GM13976 (cell line): ENCODE measurements at regions not wholly inside any gene's neighbourhood (a gene's known extent, or its start where the extent isn't known, plus 50 kb on each side); places are given as distances from the start of the nearest gene placed in this dataset.

ENCODE experiments used
- DNase-seq: peaks from one replicate; pipeline ENCODE4 v3.0.0; 2012; ENCODE audit warnings: low spot score
- in situ Hi-C: fragments of 300-500 bp; cut with MboI; formaldehyde crosslinking; loops from one replicate; pipeline ENCODE4 v1.12.0; 2022; ENCODE audit warnings: low sequenced_read_pairs, mixed read lengths, inconsistent platforms; ENCODE audit not compliant: unreplicated experiment
- TF ChIP-seq, protein P1 (sequence below): IDR thresholded peaks from 2 replicates; pipeline ENCODE4 v1.5.1; 2012; ENCODE audit warnings: borderline replicate concordance, mild to moderate bottlenecking; ENCODE audit not compliant: insufficient read depth; ENCODE audit errors: extremely low read depth, missing control alignments, control extremely low read depth

DNA sequence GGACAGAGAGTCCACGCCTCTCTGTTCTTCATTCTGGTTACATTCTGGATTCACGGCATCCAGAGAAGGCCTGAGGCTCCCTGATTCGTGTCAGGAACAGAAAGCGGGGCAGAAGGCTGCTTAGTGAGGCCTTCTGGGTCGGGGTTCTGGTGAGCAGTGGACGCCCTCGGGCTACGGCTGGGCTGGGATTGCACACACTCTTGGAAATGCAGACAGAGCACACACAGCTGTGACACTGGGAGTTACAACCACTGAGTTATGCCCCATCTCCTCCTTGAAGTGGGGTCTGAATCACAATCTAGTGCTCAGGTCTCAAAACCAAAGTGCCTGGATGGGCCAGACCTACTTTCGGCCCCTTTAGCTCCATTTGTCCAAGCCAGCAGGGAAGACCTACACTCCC is 156.9 kb upstream of the GDF10 start:
- DNase-seq, result no peak
- in situ Hi-C loops, result no loop called here
- TF ChIP-seq, protein P1, sequence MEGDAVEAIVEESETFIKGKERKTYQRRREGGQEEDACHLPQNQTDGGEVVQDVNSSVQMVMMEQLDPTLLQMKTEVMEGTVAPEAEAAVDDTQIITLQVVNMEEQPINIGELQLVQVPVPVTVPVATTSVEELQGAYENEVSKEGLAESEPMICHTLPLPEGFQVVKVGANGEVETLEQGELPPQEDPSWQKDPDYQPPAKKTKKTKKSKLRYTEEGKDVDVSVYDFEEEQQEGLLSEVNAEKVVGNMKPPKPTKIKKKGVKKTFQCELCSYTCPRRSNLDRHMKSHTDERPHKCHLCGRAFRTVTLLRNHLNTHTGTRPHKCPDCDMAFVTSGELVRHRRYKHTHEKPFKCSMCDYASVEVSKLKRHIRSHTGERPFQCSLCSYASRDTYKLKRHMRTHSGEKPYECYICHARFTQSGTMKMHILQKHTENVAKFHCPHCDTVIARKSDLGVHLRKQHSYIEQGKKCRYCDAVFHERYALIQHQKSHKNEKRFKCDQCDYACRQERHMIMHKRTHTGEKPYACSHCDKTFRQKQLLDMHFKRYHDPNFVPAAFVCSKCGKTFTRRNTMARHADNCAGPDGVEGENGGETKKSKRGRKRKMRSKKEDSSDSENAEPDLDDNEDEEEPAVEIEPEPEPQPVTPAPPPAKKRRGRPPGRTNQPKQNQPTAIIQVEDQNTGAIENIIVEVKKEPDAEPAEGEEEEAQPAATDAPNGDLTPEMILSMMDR, result no peak

DNA sequence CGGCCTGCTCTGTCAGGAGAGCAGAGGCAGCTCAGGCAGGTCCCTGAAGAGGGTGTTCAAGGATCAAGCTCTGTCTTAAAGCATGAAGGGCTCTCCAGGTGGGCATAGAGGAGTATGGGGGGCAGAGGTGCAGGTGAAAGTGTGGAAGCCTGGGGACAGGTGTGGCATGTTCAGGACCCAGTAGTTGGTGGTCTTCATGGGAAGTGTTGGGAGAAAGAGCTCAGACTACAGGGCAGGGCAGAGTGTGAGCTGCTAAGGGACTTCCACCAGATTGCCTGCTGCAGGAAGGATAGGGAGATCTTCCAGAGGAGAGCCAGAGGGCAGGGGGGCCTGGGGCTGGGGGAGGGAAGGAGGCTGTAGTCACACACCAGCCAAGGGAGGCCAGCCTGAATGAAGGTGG is 156.5 kb upstream of the GDF10 start:
- TF ChIP-seq, protein P1, result no peak
- in situ Hi-C loops, result no loop called here
- no peak for DNase-seq

DNA sequence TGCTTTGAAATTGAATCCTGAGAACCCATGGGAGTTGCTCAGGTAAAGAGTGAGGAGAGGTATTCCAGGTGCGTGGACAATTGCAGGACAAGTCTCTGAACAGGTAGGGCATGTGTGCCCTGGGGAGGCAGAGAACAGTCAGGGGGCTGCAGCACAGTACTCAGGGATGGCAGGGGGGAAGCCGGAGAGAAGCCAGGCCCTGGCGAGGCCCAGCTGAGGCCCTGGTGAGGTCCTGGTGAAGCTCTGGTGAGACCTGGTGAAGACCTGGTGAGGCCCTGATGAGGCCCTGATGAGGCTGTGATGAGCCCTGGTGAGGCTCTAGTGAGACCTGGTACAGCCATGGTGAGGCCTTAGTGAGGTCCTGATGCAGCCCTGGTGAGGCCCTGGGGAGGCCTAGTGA is 155.5 kb upstream of the GDF10 start:
- DNase-seq, result no peak
- in situ Hi-C loops, result no loop called here

DNA sequence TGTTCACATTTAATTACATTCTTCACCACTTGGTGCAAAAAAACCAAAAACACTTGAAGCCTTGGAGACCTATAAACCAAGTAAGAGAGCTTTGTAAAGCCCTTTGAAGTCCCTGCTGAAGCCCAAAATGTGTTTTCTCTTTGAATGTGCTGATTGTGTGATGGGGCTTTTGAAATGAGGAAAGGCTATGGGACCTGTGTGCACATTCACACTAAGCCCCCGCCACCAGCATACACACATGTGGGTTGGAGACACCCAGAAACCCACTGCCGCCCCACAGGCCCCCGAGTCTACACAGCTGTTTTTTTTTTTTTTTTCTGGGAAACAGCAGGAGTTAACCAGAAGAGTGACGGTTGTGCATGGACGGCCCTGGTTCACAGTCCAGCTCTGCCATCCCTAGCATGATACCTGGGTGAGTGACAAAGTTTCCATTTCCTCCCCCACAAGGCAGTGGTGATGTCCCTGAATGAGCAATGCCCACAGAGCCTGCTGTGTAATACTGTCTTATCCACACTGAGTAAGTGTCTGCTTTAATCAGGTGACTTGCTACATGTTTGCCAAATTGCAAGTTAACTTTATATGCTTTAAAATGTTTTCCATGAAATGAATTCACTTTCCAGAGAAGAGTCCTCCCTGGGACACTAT is 154.6 kb upstream of the GDF10 start:
- in situ Hi-C loops, result no loop called here
- no peak for DNase-seq
- TF ChIP-seq, protein P1, result no peak

More for the DNA sequence above, 155.5 kb upstream of the GDF10 start:
- TF ChIP-seq, protein P1, result no peak

DNA sequence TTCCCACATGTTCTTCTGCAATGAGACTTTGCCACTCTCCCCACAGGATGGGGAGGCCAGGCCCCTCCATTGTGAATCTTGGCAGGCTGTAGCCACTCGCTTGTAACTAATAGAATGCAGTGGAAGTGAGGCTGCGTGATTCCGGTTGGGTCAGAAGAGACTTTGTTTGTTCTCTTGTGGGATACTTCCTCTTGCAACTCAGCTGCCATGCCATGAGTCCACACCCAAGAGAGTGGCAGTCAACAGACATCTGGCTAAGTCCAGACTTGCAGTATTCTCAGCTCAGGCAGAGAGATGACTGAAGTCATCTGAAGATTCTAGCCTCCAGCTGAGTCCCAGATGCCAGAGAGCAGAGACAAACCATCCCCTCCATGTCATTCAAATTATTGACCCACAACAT is 153.4 kb upstream of the GDF10 start:
- TF ChIP-seq, protein P1, result no peak
- in situ Hi-C loops, result no loop called here
- DNase-seq, result no peak

DNA sequence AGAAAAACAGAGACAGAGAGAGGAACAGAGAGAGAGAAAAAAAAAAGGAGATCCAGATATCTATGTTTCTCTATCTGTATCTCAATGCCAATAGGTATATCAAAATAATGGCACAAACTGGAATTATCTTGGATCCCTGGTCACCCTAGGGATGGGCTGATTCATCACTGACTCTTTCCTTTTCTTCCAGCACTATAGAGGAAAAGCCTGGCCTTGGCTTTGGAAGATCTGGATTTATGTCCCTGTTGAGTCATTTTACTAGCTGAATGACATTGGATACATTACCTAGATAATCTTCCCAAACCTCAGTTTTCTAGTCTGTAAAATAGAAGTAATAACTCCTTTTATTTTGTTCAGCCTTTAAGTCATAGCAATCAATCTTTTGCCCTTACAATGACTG is 152.8 kb upstream of the GDF10 start:
- DNase-seq, result no peak
- TF ChIP-seq, protein P1, result no peak
- in situ Hi-C loops, result no loop called here
